HG03521 (cell line): ENCODE measurements at regions not wholly inside any gene's neighbourhood (a gene's known extent, or its start where the extent isn't known, plus 50 kb on each side); places are given as distances from the start of the nearest gene placed in this dataset.
"Not testable (repeated sequence)": the region's sequence is repeated elsewhere in the genome, so short reads cannot be mapped to it uniquely, and the experiment has no call there.

Experiments
- ATAC-seq: cut with Tn5 transposase; IDR thresholded peaks from one replicate; pipeline ENCODE4 v1.9.1; 2021; ENCODE audit warnings: mild to moderate bottlenecking, moderate library complexity; ENCODE audit not compliant: unreplicated experiment

GRCh38 chr15:98546329-98546728 is 102.0 kb upstream of the IGF1R start:
- ATAC-seq = no peak

GRCh38 chr15:98547275-98547674 is 101.1 kb upstream of the IGF1R start:
- no peak for ATAC-seq

GRCh38 chr15:98547741-98548138 is 100.6 kb upstream of the IGF1R start:
- no peak for ATAC-seq

GRCh38 chr15:98548139-98548971 is 100.0 kb upstream of the IGF1R start:
- ATAC-seq = no peak

- no peak for ATAC-seq
These were observed 99.3 kb upstream of the IGF1R start for GRCh38 chr15:98549003-98549402.

GRCh38 chr15:98549741-98550140 is 98.6 kb upstream of the IGF1R start:
- no peak for ATAC-seq

- ATAC-seq = not testable (repeated sequence)
These were observed 98.0 kb upstream of the IGF1R start for GRCh38 chr15:98550363-98550762.

- ATAC-seq = no peak
These were observed 96.3 kb upstream of the IGF1R start for GRCh38 chr15:98551936-98552562.

- ATAC-seq = no peak
These were observed 93.8 kb upstream of the IGF1R start for GRCh38 chr15:98554272-98555172.

- ATAC-seq = no peak
These were observed 93.2 kb upstream of the IGF1R start for GRCh38 chr15:98555173-98555515.

GRCh38 chr15:98556321-98556720 is 92.0 kb upstream of the IGF1R start:
- ATAC-seq = no peak

GRCh38 chr15:98560338-98560737 is 88.0 kb upstream of the IGF1R start:
- no peak for ATAC-seq

- ATAC-seq = no peak
These were observed 87.0 kb upstream of the IGF1R start for GRCh38 chr15:98561169-98561941.

- no peak for ATAC-seq
These were observed 85.9 kb upstream of the IGF1R start for GRCh38 chr15:98562331-98562937.

GRCh38 chr15:98565566-98565965 is 82.8 kb upstream of the IGF1R start:
- no peak for ATAC-seq

GRCh38 chr15:98567951-98568350 is 80.4 kb upstream of the IGF1R start:
- no peak for ATAC-seq

- no peak for ATAC-seq
These were observed 79.8 kb upstream of the IGF1R start for GRCh38 chr15:98568382-98569017.

GRCh38 chr15:98570119-98570518 is 78.2 kb upstream of the IGF1R start:
- no peak for ATAC-seq

GRCh38 chr15:98580572-98580971 is 67.8 kb upstream of the IGF1R start:
- ATAC-seq = no peak

- no peak for ATAC-seq
These were observed 66.6 kb upstream of the IGF1R start for GRCh38 chr15:98581715-98582114.
